BJ (cell line): ENCODE measurements at regions not wholly inside any gene's neighbourhood (a gene's known extent, or its start where the extent isn't known, plus 50 kb on each side); places are given as distances from the start of the nearest gene placed in this dataset.

Experiments used
- CTCF ChIA-PET: fragments of 350-600 bp; formaldehyde crosslinking; extraction: SDS; loops from one replicate; lab custom pipeline; 2021; ENCODE audit warnings: antibody characterized with exemption, inconsistent platforms; lab: Yijun Ruan, JAX
- POLR2A ChIA-PET: fragments of 300-600 bp; sonication (Branson Sonifier 250); formaldehyde crosslinking; extraction: SDS; loops from one replicate; lab custom pipeline; 2021; ENCODE audit warnings: antibody characterized with exemption; lab: Charles Lee
- DNase-seq: peaks from one replicate; pipeline ENCODE4 v3.0.0-alpha.2; 2011; ENCODE audit warnings: low read depth
- H3K27me3 ChIP-seq: 2 replicates; pipeline ENCODE4 v1.6.0; 2011; ENCODE audit warnings: low read length; ENCODE audit not compliant: control insufficient read depth, insufficient read depth
- H3K36me3 ChIP-seq: 2 replicates; pipeline ENCODE4 v1.5.1; 2011; ENCODE audit warnings: low read length; ENCODE audit not compliant: control insufficient read depth, insufficient read depth
- H3K4me3 ChIP-seq: 2 replicates; pipeline ENCODE4 v1.5.1; 2011; ENCODE audit warnings: low read depth, mild to moderate bottlenecking, control low read depth, low read length
- CTCF ChIP-seq: IDR thresholded peaks from 2 replicates; pipeline ENCODE4 v1.5.1; 2011; ENCODE audit warnings: low read depth, mild to moderate bottlenecking, control low read depth, inconsistent platforms, low read length, moderate library complexity; ENCODE audit not compliant: insufficient read depth

- ChIA-PET POLR2A (no interaction called here), CTCF (no interaction called here)
- DNase-seq, result no peak
- Histone ChIP-seq H3K4me3 (no peak overlapping the region), H3K27me3 (no peaks in the 10 kb centered on the region), H3K36me3 (no peaks in the 10 kb centered on the region)
- no peak for TF ChIP-seq CTCF
These were observed 471.8 kb downstream of the KIF4B start for GRCh38 chr5:155485386-155485785.

- ChIA-PET CTCF (no interaction called here), POLR2A (no interaction called here)
- no peak for TF ChIP-seq CTCF
- Histone ChIP-seq H3K27me3 (no peaks in the 10 kb centered on the region), H3K4me3 (no peak overlapping the region), H3K36me3 (no peaks in the 10 kb centered on the region)
- DNase-seq, result no peak
These were observed 476.4 kb downstream of the KIF4B start for GRCh38 chr5:155489949-155490348.

- Histone ChIP-seq H3K4me3 (no peak overlapping the region), H3K27me3 (no peaks in the 10 kb centered on the region), H3K36me3 (no peaks in the 10 kb centered on the region)
- TF ChIP-seq CTCF, result no peak
- DNase-seq, result no peak
- ChIA-PET POLR2A (no interaction called here), CTCF (no interaction called here)
These were observed 478.6 kb downstream of the KIF4B start for GRCh38 chr5:155492191-155492590.

GRCh38 chr5:155504606-155505005 lies 491.1 kb downstream of the KIF4B start:
- no peak for TF ChIP-seq CTCF
- Histone ChIP-seq H3K27me3 (no peaks in the 10 kb centered on the region), H3K36me3 (no peaks in the 10 kb centered on the region), H3K4me3 (no peak overlapping the region)
- POLR2A ChIA-PET, result no interaction called here
- CTCF ChIA-PET, result no interaction called here
- no peak for DNase-seq

GRCh38 chr5:155507363-155507762 lies 493.8 kb downstream of the KIF4B start:
- no peak for DNase-seq
- POLR2A ChIA-PET, result no interaction called here
- CTCF ChIA-PET, result no interaction called here
- H3K36me3 ChIP-seq, result no peaks in the 10 kb centered on the region
- TF ChIP-seq CTCF, result no peak
- H3K27me3 ChIP-seq, result no peaks in the 10 kb centered on the region
- H3K4me3 ChIP-seq, result no peak overlapping the region
